Astrocyte (in vitro differentiated cells and primary cell): ENCODE measurements at regions not wholly inside any gene's neighbourhood (a gene's known extent, or its start where the extent isn't known, plus 50 kb on each side); places are given as distances from the start of the nearest gene placed in this dataset.

ENCODE experiments used
- CTCF ChIP-seq: IDR thresholded peaks from 2 replicates; pipeline ENCODE4 v1.5.1; 2011; ENCODE audit warnings: low read depth, mild to moderate bottlenecking, inconsistent platforms, low read length, moderate library complexity; ENCODE audit not compliant: insufficient read depth
- EZH2 ChIP-seq: IDR thresholded peaks from 2 replicates; pipeline ENCODE4 v1.6.1; 2012; ENCODE audit warnings: mild to moderate bottlenecking, low read length, inconsistent platforms; ENCODE audit not compliant: insufficient read depth

- TF ChIP-seq CTCF, result no peak
- TF ChIP-seq EZH2, result no peak
Observed at GRCh38 chr16:61366006-61366405, 670.2 kb downstream of the CDH8 start.
